HEK293T (cell line): ENCODE measurements at regions not wholly inside any gene's neighbourhood (a gene's known extent, or its start where the extent isn't known, plus 50 kb on each side); places are given as distances from the start of the nearest gene placed in this dataset.

Experiments
- CTCF ChIA-PET: fragments of 350-600 bp; formaldehyde crosslinking; extraction: SDS; loops from one replicate; lab custom pipeline; 2021; ENCODE audit warnings: antibody characterized with exemption, inconsistent platforms; lab: Yijun Ruan, JAX
- POLR2A ChIA-PET: fragments of 350-600 bp; formaldehyde crosslinking; extraction: SDS; loops from one replicate; lab custom pipeline; 2020; ENCODE audit warnings: antibody characterized with exemption, inconsistent platforms; lab: Yijun Ruan, JAX
- DNase-seq: peaks from one replicate; pipeline ENCODE4 v3.0.0; 2012; ENCODE audit warnings: mixed read lengths; ENCODE audit errors: extremely low spot score
- ARNT ChIP-seq: fragments of 450-650 bp; IDR thresholded peaks from 2 replicates; pipeline ENCODE4 v1.6.1; 2017; ENCODE audit warnings: mild to moderate bottlenecking
- BHLHE40 ChIP-seq: fragments of 450-650 bp; IDR thresholded peaks from 2 replicates; pipeline ENCODE4 v1.6.1; 2016; ENCODE audit warnings: mild to moderate bottlenecking, moderate library complexity, borderline replicate concordance
- CTBP1 ChIP-seq: fragments of 450-650 bp; IDR thresholded peaks from 2 replicates; pipeline ENCODE4 v1.6.1; 2016; ENCODE audit warnings: borderline replicate concordance
- ELF4 ChIP-seq: fragments of 450-650 bp; IDR thresholded peaks from 2 replicates; pipeline ENCODE4 v1.6.1; 2017; ENCODE audit warnings: antibody characterized with exemption
- FOXA1 ChIP-seq: fragments of 450-650 bp; IDR thresholded peaks from 2 replicates; pipeline ENCODE4 v1.6.1; 2016; ENCODE audit warnings: mild to moderate bottlenecking
- FOXK2 ChIP-seq: fragments of 450-650 bp; IDR thresholded peaks from 2 replicates; pipeline ENCODE4 v1.6.1; 2016; ENCODE audit warnings: mild to moderate bottlenecking
- FOXM1 ChIP-seq: fragments of 450-650 bp; IDR thresholded peaks from 2 replicates; pipeline ENCODE4 v1.6.1; 2017; ENCODE audit warnings: mild to moderate bottlenecking, borderline replicate concordance
- HDGF ChIP-seq: fragments of 450-650 bp; IDR thresholded peaks from 2 replicates; pipeline ENCODE4 v1.6.1; 2017; ENCODE audit warnings: antibody characterized with exemption, borderline replicate concordance
- L3MBTL2 ChIP-seq: fragments of 450-650 bp; conservative IDR thresholded peaks from 2 replicates; pipeline ENCODE4 v1.6.1; 2016; ENCODE audit warnings: mild to moderate bottlenecking
- LEF1 ChIP-seq: fragments of 450-650 bp; IDR thresholded peaks from 2 replicates; pipeline ENCODE4 v1.6.1; 2017; ENCODE audit warnings: mild to moderate bottlenecking, borderline replicate concordance
- NFRKB ChIP-seq: fragments of 450-650 bp; IDR thresholded peaks from 2 replicates; pipeline ENCODE4 v1.6.1; 2016; ENCODE audit warnings: mild to moderate bottlenecking, moderate library complexity
- SP1 ChIP-seq: fragments of 450-650 bp; IDR thresholded peaks from 2 replicates; pipeline ENCODE4 v1.6.1; 2017
- SUZ12 ChIP-seq: fragments of 450-650 bp; IDR thresholded peaks from 2 replicates; pipeline ENCODE4 v1.6.1; 2016; ENCODE audit warnings: mild to moderate bottlenecking
- TARDBP ChIP-seq: fragments of 450-650 bp; IDR thresholded peaks from 2 replicates; pipeline ENCODE4 v1.6.1; 2016
- ZNF384 ChIP-seq: fragments of 450-650 bp; IDR thresholded peaks from 2 replicates; pipeline ENCODE4 v1.6.1; 2016
- TF ChIP-seq, protein P1 (sequence below): fragments of 450-650 bp; IDR thresholded peaks from 2 replicates; pipeline ENCODE4 v1.6.1; 2016

DNA sequence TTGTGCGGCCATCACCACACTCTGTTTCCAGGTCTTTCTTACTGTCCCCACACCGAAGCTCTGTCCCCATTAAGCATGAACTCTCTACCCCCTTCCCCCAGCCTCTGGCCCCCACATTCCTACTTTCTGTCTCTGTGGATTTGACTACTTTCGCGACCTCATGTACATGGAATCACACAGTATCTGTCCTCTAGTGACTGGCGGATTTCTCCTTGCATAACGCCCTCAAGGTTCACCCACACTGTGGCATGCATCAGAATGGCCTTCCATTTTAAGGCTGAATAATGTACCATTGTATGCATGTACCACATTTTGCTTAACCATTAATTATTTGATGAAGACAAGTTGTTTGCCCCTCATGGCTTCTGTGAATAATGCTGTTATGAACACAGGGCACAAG lies 467.6 kb upstream of the HS6ST1 start:
- ChIA-PET POLR2A (no interaction called here), CTCF (no interaction called here)
- TF ChIP-seq ARNT (no peak), HDGF (no peak)
- DNase-seq = no peak

DNA sequence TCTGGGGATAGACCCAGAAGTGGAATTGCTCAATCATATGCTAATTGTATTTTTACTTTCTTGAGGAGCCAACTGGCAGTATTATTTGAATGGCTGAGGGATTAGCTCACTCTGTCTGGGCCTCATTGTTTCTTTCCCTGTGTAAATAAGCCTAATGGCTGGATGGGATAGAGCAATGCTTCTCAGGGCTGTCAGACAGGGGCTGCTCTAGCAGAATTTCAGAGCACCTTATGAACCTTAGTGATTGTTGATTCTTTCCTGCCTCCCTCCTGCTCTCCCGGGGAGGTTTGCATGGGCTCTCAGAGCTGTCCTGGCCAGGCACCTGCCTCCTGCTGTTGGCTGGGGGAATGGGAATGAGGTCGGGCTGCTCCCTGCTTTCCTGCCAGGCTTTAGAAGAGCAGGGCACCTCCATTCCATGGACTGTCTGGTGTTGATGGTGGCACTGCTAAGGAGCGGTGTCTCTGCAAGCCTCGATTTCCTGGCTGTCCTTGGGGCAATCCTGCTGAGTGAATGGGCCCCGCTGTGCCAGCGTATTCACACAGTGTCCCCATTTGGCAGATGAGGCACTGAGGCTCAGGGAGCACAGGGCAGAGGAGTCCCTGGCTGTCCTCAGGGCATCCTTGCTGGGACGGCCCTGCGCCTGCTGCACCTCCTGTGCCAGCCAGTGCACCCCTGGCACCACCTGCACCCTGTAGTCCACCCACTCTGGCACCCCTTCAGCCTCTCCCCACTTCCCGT lies 468.2 kb upstream of the HS6ST1 start:
- no peak for DNase-seq
- CTCF ChIA-PET = no interaction called here

DNA sequence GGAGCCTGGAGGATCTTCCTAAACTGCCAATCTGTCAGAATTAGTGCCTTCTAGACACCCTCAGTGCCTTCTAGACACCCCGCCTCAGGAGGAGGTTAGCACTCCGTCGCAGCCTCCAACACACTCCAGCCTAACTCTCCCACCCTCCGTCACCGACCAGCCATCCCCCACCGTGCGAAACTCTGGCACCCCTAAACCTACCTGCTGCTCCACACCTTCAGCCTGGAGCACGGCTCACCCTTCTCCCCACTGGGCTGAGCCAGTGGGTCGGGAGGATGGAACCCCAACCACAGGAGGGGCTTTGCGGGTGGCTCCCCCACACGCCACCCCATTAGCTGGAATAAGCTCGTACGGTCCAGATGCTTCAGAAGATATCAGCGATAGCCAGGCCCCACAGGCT lies 468.9 kb upstream of the HS6ST1 start:
- no peak for TF ChIP-seq SUZ12
- no peak for TF ChIP-seq FOXK2
- no peak for TF ChIP-seq SP1
- no peak for TF ChIP-seq BHLHE40
- TF ChIP-seq ARNT = no peak
- no peak for TF ChIP-seq ZNF384
- TF ChIP-seq FOXM1 = no peak
- TF ChIP-seq, protein P1, sequence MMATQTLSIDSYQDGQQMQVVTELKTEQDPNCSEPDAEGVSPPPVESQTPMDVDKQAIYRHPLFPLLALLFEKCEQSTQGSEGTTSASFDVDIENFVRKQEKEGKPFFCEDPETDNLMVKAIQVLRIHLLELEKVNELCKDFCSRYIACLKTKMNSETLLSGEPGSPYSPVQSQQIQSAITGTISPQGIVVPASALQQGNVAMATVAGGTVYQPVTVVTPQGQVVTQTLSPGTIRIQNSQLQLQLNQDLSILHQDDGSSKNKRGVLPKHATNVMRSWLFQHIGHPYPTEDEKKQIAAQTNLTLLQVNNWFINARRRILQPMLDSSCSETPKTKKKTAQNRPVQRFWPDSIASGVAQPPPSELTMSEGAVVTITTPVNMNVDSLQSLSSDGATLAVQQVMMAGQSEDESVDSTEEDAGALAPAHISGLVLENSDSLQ = no peak
- TF ChIP-seq HDGF = no peak
- TF ChIP-seq CTBP1 = no peak
- no peak for TF ChIP-seq FOXA1
- no peak for TF ChIP-seq TARDBP
- no peak for TF ChIP-seq L3MBTL2
- TF ChIP-seq NFRKB = no peak
- no peak for TF ChIP-seq LEF1
- no peak for TF ChIP-seq ELF4
- DNase-seq = no peak
- POLR2A ChIA-PET = no interaction called here
- CTCF ChIA-PET = no interaction called here

More for the DNA sequence above, 468.2 kb upstream of the HS6ST1 start:
- POLR2A ChIA-PET = no interaction called here
- TF ChIP-seq TARDBP (no peak), ZNF384 (no peak), HDGF (no peak), NFRKB (no peak), SUZ12 (no peak), LEF1 (no peak), SP1 (no peak), CTBP1 (no peak), L3MBTL2 (no peak), ELF4 (no peak)

DNA sequence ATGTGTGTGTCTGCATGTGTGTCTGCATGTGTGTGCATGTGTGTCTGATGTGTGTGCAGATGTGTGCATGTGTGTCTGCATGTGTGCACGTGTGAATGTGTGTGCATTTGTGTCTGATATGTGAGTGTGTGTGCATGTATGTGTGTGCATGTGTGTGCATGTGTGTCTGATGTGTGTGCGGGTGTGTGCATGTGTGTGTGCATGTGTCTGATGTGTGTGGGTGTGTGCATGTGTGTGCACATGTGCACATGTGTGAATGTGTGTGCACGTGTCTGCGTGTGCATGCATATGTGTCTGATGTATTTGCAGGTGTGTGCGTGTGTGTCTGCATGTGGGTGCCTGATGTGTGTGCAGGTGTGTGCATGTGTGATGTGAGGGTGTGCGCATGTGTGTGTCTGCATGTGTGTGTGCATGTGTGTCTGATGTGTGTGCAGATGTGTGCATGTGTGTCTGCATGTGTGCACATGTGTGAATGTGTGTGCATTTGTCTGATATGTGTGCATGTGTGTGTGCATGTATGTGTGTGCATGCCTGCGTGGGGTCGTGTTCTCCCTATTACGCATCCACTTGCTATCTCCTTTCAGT lies 470.1 kb upstream of the HS6ST1 start:
- POLR2A ChIA-PET = no interaction called here
- TF ChIP-seq SUZ12 (no peak), CTBP1 (no peak), ARNT (no peak)
- CTCF ChIA-PET = no interaction called here
- DNase-seq = no peak

DNA sequence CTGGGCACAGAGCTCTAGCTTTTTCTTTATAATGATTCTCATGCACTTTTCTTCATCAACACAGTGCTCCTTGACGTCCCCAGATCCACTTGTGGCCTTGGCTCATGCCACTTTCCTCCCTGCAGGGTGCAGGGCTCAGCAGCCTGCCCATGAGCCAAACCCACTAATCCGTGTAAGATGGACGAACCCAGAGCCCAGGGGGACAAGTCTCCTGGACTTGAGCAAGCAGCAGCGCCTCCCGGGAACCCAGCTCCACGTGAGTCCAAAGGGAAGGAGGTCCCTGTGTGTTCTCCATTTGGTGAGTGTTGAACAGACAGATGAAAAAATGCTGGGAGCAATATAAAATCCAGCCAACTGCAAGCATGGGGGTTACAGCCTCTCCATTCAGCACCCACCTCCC lies 470.6 kb upstream of the HS6ST1 start:
- DNase-seq = no peak
- ChIA-PET POLR2A (no interaction called here), CTCF (no interaction called here)
- TF ChIP-seq FOXM1 (no peak), HDGF (no peak), FOXA1 (no peak), ZNF384 (no peak), SUZ12 (no peak), LEF1 (no peak), NFRKB (no peak), L3MBTL2 (no peak), BHLHE40 (no peak), SP1 (no peak), CTBP1 (no peak), ELF4 (no peak), TARDBP (no peak)

DNA sequence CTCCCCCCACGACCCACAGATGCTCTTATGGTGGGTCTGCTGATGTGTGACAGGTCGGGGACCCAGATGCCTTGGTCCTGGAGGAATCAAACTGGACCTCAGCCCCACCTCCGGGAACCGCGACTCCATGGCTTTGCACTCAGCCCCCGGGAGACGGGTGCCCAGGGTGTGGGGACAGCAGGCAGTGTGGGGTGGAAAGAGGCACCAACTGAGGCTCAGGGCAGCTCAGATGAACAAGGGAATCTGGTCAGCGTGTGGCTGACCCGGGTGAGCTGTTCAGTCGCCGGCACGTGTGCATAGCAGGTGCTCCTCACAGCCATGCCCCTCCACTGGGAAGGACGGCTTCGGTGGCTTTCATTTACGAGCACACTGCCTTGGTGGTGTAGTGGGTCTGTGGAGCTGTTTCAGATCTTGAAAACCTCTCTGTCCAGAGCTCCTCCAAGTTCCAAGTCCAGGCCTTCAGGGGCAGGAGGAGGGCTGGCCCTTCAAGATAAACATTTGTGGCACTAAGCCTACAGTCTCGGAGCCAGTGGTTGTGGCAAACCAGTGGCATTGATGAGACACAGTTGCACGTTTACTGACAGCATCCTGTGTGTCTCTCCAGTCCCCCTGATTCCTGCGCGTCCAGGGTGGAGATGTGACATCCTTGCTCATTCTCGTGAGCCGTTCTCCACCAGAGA lies 471.2 kb upstream of the HS6ST1 start:
- TF ChIP-seq NFRKB (no peak), TARDBP (no peak)
- CTCF ChIA-PET = no interaction called here
- no peak for DNase-seq
- POLR2A ChIA-PET = no interaction called here

DNA sequence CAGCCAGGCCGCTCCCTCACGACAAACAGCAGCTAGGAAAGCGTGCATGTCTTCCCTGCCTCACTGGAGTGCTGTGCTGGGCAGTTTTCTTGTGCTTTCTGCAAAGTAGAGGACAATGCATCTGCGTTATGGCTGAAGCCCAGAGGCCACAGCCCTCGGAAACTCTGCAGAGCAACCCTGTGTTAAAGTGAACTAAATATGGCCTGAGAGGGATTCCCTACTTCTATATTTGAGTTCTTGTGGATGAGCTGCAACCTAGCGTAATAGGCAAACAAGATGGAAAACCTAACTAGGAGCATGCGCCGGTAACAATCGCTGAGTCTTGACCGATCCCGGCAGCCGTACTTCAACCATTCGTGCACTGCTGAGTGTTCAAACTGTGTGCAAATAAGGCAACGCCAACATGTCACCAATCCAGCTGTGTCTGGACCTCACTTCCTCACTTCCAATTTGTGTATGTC lies 471.9 kb upstream of the HS6ST1 start:
- DNase-seq = no peak
- POLR2A ChIA-PET = no interaction called here
- TF ChIP-seq FOXM1 (no peak), LEF1 (no peak), SUZ12 (no peak), L3MBTL2 (no peak), CTBP1 (no peak), TARDBP (no peak), SP1 (no peak), ARNT (no peak), ELF4 (no peak), ZNF384 (no peak), FOXK2 (no peak), BHLHE40 (no peak), HDGF (no peak), NFRKB (no peak), FOXA1 (no peak)
- TF ChIP-seq, protein P1 = no peak
- CTCF ChIA-PET = no interaction called here
